ENCODE measurements at regions not wholly inside any gene's neighbourhood (a gene's known extent, or its start where the extent isn't known, plus 50 kb on each side); places are given as distances from the start of the nearest gene placed in this dataset.

- TF ChIP-seq POLR2A (IDR thresholded peaks at IDR 0.05): no peak
- TF ChIP-seq, protein P1, sequence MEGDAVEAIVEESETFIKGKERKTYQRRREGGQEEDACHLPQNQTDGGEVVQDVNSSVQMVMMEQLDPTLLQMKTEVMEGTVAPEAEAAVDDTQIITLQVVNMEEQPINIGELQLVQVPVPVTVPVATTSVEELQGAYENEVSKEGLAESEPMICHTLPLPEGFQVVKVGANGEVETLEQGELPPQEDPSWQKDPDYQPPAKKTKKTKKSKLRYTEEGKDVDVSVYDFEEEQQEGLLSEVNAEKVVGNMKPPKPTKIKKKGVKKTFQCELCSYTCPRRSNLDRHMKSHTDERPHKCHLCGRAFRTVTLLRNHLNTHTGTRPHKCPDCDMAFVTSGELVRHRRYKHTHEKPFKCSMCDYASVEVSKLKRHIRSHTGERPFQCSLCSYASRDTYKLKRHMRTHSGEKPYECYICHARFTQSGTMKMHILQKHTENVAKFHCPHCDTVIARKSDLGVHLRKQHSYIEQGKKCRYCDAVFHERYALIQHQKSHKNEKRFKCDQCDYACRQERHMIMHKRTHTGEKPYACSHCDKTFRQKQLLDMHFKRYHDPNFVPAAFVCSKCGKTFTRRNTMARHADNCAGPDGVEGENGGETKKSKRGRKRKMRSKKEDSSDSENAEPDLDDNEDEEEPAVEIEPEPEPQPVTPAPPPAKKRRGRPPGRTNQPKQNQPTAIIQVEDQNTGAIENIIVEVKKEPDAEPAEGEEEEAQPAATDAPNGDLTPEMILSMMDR (IDR thresholded peaks at IDR 0.05): peak; percentile 27 to 55 (median 48)
Measured at GRCh38 chr6:159110013-159110412, 59.2 kb upstream of the FNDC1 start.

Measured in upper lobe of left lung (tissue), 4 donors.